ENCODE measurements at regions not wholly inside any gene's neighbourhood (a gene's known extent, or its start where the extent isn't known, plus 50 kb on each side); places are given as distances from the start of the nearest gene placed in this dataset.
"Not testable (repeated sequence)": the region's sequence is repeated elsewhere in the genome, so short reads cannot be mapped to it uniquely, and the experiment has no call there.

- Histone ChIP-seq H3K36me3 (no peaks in the 10 kb centered on the region), H3K27ac (no peak overlapping the region), H3K4me1 (no peaks in the 10 kb centered on the region), H3K4me3 (no peak overlapping the region), H3K27me3 (no peaks in the 10 kb centered on the region), H3K9me3 (peaks cover 0 to 15% (median 0%) of the 10 kb centered on the region in 11 donors)
- TF ChIP-seq CTCF (IDR thresholded peaks at IDR 0.05) = no peak
- ATAC-seq (no peak), DNase-seq (no peak)
- 91 to 97% methylated on average over 1 of the region's 1 CpG for WGBS, 2 donors
- intact Hi-C loops (cut with DNase I) = no loop called here
These were observed 319.5 kb downstream of the C3orf38 start for GRCh38 chr3:88469216-88469615.

GRCh38 chr3:88478460-88478859 lies 328.7 kb downstream of the C3orf38 start:
- whole genome bisulfite sequencing, 2 donors = 46 to 92% methylated on average over 1 of the region's 1 CpG
- no peak for ATAC-seq
- Histone ChIP-seq H3K4me3 (no peak overlapping the region), H3K27me3 (no peaks in the 10 kb centered on the region), H3K4me1 (no peaks in the 10 kb centered on the region), H3K9me3 (peaks cover 0 to 3% (median 0%) of the 10 kb centered on the region in 11 donors), H3K36me3 (no peaks in the 10 kb centered on the region), H3K27ac (no peak overlapping the region)
- DNase-seq = no peak
- TF ChIP-seq CTCF (IDR thresholded peaks at IDR 0.05) = no peak
- intact Hi-C loops (cut with DNase I) = no loop called here

- Histone ChIP-seq H3K4me3 (no peak overlapping the region), H3K9me3 (no peaks in the 10 kb centered on the region), H3K36me3 (no peaks in the 10 kb centered on the region), H3K27ac (no peak overlapping the region), H3K27me3 (no peaks in the 10 kb centered on the region), H3K4me1 (no peaks in the 10 kb centered on the region)
- TF ChIP-seq CTCF (IDR thresholded peaks at IDR 0.05) = no peak
- 59 to 71% methylated on average over 3 of the region's 3 CpGs for WGBS, 2 donors
- intact Hi-C loops (cut with DNase I) = no loop called here
- DNase-seq = no peak
- ATAC-seq = no peak
These were observed 331.1 kb downstream of the C3orf38 start for GRCh38 chr3:88480822-88481221.

GRCh38 chr3:88485001-88485400 lies 335.2 kb downstream of the C3orf38 start:
- intact Hi-C loops (cut with DNase I) = no loop called here
- no peak for TF ChIP-seq CTCF (IDR thresholded peaks at IDR 0.05)

GRCh38 chr3:88508818-88509217 lies 359.1 kb downstream of the C3orf38 start:
- not testable (repeated sequence) for ATAC-seq, H3K27ac ChIP-seq
- WGBS, 2 donors = 90 to 92% methylated on average over 15 of the region's 15 CpGs

More at GRCh38 chr3:88485001-88485400, 335.2 kb downstream of the C3orf38 start:
- Histone ChIP-seq H3K27me3 (no peaks in the 10 kb centered on the region), H3K9me3 (no peaks in the 10 kb centered on the region), H3K27ac (no peak overlapping the region), H3K4me3 (no peak overlapping the region), H3K4me1 (no peaks in the 10 kb centered on the region), H3K36me3 (no peaks in the 10 kb centered on the region)
- DNase-seq = no peak
- no peak for ATAC-seq

More at GRCh38 chr3:88508818-88509217, 359.1 kb downstream of the C3orf38 start:
- H3K36me3 ChIP-seq; H3K4me3 ChIP-seq; H3K4me1 ChIP-seq; DNase-seq; H3K27me3 ChIP-seq; intact Hi-C loops (cut with DNase I): not testable (repeated sequence)
- peaks cover 0 to 30% (median 0%) of the 10 kb centered on the region in 11 donors for H3K9me3 ChIP-seq
